ENCODE measurements at regions not wholly inside any gene's neighbourhood (a gene's known extent, or its start where the extent isn't known, plus 50 kb on each side); places are given as distances from the start of the nearest gene placed in this dataset.

DNA sequence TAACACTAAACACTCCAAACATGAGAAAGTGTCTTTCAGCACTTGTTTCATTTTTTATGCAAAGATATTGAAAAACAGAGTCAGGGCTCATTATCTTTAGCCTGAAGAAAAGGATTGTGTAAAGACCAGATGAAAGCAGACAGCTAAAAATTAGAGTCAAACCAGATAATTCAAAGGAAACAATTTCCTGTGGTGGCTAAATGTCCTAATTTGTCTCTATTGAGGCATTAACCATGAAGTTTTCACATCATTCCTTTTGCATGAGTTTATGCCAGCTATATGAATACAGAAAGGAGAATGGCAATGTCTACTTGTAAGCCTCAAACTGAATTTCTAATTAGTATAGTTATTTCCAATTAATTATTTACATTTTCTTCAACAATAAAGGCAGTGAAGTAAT is 338.5 kb downstream of the FSCB start:
- DNase-seq = no peak
- Mint-ChIP-seq H3K36me3 (ENCODE audit: low read depth) (no peaks in the 10 kb centered on the region), H3K27me3 (ENCODE audit: insufficient read depth) (no peaks in the 10 kb centered on the region; the same call in 1 of the 2 replicates), H3K9me3 (peaks cover 32% of the 10 kb centered on the region), H3K4me1 (ENCODE audit: low read depth) (no peaks in the 10 kb centered on the region), H3K4me3 (no peak overlapping the region), H3K27ac (no peak overlapping the region)
- TF ChIP-seq, protein P1, sequence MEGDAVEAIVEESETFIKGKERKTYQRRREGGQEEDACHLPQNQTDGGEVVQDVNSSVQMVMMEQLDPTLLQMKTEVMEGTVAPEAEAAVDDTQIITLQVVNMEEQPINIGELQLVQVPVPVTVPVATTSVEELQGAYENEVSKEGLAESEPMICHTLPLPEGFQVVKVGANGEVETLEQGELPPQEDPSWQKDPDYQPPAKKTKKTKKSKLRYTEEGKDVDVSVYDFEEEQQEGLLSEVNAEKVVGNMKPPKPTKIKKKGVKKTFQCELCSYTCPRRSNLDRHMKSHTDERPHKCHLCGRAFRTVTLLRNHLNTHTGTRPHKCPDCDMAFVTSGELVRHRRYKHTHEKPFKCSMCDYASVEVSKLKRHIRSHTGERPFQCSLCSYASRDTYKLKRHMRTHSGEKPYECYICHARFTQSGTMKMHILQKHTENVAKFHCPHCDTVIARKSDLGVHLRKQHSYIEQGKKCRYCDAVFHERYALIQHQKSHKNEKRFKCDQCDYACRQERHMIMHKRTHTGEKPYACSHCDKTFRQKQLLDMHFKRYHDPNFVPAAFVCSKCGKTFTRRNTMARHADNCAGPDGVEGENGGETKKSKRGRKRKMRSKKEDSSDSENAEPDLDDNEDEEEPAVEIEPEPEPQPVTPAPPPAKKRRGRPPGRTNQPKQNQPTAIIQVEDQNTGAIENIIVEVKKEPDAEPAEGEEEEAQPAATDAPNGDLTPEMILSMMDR (IDR thresholded peaks at IDR 0.05) = no peak

DNA sequence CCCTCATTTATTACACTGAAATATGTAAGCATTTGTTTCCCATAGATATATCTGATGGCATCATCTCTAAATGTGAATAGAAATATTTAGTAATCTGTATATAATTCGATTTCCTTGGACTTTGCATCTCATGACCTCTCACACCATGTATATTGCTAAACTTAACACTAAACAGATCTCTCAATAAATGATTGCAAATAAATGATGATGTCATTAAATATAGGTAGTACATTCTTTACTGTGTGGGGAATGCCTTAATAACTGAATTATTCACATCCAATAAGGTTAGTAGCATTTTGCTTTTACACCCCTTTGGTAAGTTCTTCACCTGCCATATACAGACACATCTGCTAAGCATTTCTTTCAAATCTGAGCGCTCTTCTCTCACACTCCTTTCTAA is 340.5 kb downstream of the FSCB start:
- Mint-ChIP-seq H3K27ac (no peak overlapping the region), H3K4me3 (no peak overlapping the region), H3K36me3 (ENCODE audit: low read depth) (no peaks in the 10 kb centered on the region), H3K27me3 (ENCODE audit: insufficient read depth) (peaks cover 2% of the 10 kb centered on the region), H3K9me3 (peaks cover 27% of the 10 kb centered on the region), H3K4me1 (ENCODE audit: low read depth) (no peaks in the 10 kb centered on the region)
- TF ChIP-seq, protein P1 (IDR thresholded peaks at IDR 0.05) = no peak
- no peak for DNase-seq

DNA sequence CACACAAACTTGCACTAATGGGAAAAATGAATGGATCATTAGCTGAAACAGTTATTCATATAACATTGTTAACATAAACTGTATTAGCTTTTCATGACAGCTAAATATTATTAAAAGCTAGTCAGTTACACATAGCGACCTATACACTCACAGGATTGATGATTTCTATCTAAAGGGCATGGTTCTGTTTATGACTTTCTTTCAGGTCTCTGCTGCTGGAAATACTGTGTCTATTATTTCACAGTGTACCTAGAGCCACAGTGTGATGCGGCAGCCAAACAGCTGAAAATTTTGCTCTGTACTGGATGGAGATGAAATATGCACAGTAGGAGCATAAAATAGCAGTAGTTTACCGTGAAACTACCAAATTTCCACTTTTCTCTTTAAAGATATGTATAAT is 341.1 kb downstream of the FSCB start:
- Mint-ChIP-seq H3K27me3 (ENCODE audit: insufficient read depth) (peaks cover 2% of the 10 kb centered on the region), H3K9me3 (peaks cover 27% of the 10 kb centered on the region)

DNA sequence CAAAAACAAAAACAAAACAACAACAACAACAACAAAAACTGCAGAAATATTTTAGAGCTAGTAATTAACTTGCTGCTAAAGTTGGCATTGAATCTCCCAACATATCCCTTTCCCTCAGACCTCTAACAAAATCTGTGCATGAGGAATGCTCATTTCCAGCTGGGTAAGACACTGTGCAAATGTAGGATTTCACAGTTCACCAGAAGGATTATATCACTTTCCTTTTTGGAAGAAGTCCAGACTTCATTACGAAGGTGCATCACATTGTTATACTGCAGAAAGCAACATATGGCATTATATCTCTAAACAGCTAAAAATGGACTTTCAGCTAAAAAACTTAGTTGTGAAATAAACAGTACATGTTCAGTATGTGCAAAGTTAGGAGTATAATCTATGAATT is 341.8 kb downstream of the FSCB start:
- H3K27ac Mint-ChIP-seq = no peak overlapping the region
- TF ChIP-seq, protein P1 (IDR thresholded peaks at IDR 0.05) = no peak

More for the DNA sequence above, 341.1 kb downstream of the FSCB start:
- H3K4me3 Mint-ChIP-seq = no peak overlapping the region
- H3K4me1 Mint-ChIP-seq (ENCODE audit: low read depth) = no peaks in the 10 kb centered on the region
- H3K27ac Mint-ChIP-seq = no peak overlapping the region
- DNase-seq = no peak
- no peaks in the 10 kb centered on the region for H3K36me3 Mint-ChIP-seq (ENCODE audit: low read depth)
- TF ChIP-seq, protein P1 (IDR thresholded peaks at IDR 0.05) = no peak

GRCh38 chr14:44163946-44164345 is 343.1 kb downstream of the FSCB start:
- H3K36me3 Mint-ChIP-seq (ENCODE audit: low read depth) = no peaks in the 10 kb centered on the region
- H3K9me3 Mint-ChIP-seq = peaks cover 21% of the 10 kb centered on the region
- no peak overlapping the region for H3K4me3 Mint-ChIP-seq
- TF ChIP-seq, protein P1 (IDR thresholded peaks at IDR 0.05) = no peak
- DNase-seq = no peak
- no peak overlapping the region for H3K27ac Mint-ChIP-seq
- peaks cover 2% of the 10 kb centered on the region for H3K27me3 Mint-ChIP-seq (ENCODE audit: insufficient read depth)
- no peaks in the 10 kb centered on the region for H3K4me1 Mint-ChIP-seq (ENCODE audit: low read depth)

More for the DNA sequence above, 341.8 kb downstream of the FSCB start:
- H3K4me3 Mint-ChIP-seq = no peak overlapping the region
- DNase-seq = no peak
- peaks cover 23% of the 10 kb centered on the region for H3K9me3 Mint-ChIP-seq
- peaks cover 2% of the 10 kb centered on the region for H3K27me3 Mint-ChIP-seq (ENCODE audit: insufficient read depth)
- no peaks in the 10 kb centered on the region for H3K36me3 Mint-ChIP-seq (ENCODE audit: low read depth)
- no peaks in the 10 kb centered on the region for H3K4me1 Mint-ChIP-seq (ENCODE audit: low read depth)

DNA sequence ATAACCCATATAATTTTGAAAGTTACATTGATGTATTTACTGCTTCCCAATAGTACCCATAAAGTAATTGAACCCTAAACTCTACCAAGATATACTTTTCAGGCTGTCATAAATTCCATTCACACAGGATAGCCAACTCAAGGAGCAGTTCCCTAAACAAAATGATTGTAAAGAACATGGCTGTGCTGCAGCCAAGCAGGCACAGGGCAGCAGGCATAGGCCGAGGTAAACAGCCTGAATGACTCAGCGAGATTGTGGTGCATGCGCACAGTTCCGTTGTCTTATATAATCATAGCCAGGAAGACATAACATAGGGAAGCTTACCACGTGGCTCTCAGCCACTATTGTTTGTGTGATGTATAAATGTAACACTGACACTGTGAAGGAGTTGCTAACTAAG is 344.9 kb downstream of the FSCB start:
- Mint-ChIP-seq H3K27ac (no peak overlapping the region), H3K27me3 (ENCODE audit: insufficient read depth) (peaks cover 2% of the 10 kb centered on the region; the same call in 1 of the 2 replicates), H3K4me3 (no peak overlapping the region), H3K4me1 (ENCODE audit: low read depth) (no peaks in the 10 kb centered on the region), H3K9me3 (peaks cover 19% of the 10 kb centered on the region), H3K36me3 (ENCODE audit: low read depth) (no peaks in the 10 kb centered on the region)
- no peak for DNase-seq
- TF ChIP-seq, protein P1 (IDR thresholded peaks at IDR 0.05) = no peak

Data from HFFc6 (cell line).